Coronary artery (tissue), 2 donors: ENCODE measurements at regions not wholly inside any gene's neighbourhood (a gene's known extent, or its start where the extent isn't known, plus 50 kb on each side); places are given as distances from the start of the nearest gene placed in this dataset.

ENCODE experiments used
- DNase-seq: peaks from one replicate; pipeline ENCODE4 v3.0.0-alpha.2; 2017; ENCODE audit warnings: low spot score
- H3K27ac ChIP-seq, 2 donors: fragments of 200-600 bp; sonication (generic); one replicate each; pipeline ENCODE4 v1.5.1; 2016 to 2019
- H3K4me3 ChIP-seq: fragments of 200-600 bp; sonication (generic); 2 replicates; pipeline ENCODE4 v1.5.1; 2016; ENCODE audit warnings: mild to moderate bottlenecking, moderate library complexity
- TF ChIP-seq, protein P1 (sequence below): fragments of 200-600 bp; sonication (generic); IDR thresholded peaks from one replicate; pipeline ENCODE4 v1.5.1; 2019; ENCODE audit warnings: antibody characterized with exemption

DNA sequence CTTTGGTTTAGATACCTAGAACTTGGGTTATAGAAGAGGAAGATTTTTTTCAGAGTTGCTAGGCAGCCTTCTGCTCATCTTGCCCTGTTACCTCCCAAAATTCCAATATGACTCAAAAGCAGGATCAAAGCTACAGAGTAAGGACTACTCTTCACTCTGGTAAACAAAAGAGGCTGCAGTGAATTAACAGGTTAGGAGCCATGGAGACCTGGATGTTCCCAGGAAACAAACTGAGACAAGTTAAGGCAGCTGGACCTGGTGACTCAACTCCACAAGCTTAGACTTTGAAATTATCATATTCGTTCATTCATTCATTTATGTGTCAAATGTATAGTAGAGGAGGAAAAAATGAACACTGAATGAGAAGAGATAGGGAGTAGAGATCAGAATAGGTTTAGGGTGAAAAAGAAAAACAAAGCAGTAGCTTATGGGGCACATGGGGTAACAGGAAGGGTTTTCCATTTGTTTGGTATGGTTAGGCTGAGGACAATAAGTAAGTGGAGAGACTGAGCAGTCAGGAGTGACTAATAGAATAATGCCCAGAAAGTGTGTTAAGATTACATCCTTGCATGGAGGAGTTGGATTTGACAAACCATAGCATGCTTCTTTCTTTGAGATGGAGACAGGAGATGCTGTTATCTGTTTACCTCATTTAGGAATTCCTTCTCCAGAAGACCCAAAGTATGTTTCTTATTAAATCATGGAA lies 464.0 kb upstream of the ZNF608 start:
- no peak overlapping the region for H3K4me3 ChIP-seq
- no peak for DNase-seq
- no peak overlapping the region for H3K27ac ChIP-seq
- TF ChIP-seq, protein P1, sequence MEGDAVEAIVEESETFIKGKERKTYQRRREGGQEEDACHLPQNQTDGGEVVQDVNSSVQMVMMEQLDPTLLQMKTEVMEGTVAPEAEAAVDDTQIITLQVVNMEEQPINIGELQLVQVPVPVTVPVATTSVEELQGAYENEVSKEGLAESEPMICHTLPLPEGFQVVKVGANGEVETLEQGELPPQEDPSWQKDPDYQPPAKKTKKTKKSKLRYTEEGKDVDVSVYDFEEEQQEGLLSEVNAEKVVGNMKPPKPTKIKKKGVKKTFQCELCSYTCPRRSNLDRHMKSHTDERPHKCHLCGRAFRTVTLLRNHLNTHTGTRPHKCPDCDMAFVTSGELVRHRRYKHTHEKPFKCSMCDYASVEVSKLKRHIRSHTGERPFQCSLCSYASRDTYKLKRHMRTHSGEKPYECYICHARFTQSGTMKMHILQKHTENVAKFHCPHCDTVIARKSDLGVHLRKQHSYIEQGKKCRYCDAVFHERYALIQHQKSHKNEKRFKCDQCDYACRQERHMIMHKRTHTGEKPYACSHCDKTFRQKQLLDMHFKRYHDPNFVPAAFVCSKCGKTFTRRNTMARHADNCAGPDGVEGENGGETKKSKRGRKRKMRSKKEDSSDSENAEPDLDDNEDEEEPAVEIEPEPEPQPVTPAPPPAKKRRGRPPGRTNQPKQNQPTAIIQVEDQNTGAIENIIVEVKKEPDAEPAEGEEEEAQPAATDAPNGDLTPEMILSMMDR: no peak

DNA sequence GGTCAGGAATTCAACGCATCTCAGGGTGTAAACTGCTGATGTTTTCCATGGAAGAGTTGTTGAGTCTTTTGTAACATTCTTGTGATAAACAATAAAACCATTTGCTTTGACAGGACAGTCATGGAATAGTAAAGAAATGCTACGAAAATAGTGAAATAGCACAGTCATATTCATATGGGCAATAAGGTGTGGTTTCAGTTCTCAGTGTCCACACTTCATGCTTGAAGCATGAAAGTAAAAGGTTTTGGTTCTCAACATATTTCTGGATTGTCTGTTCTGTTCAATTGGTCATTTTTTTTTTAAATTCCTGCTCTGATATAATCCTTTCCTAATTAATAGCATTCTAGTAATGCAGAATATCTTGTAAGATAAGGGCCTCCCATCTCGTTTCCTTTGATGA lies 467.6 kb upstream of the ZNF608 start:
- H3K27ac ChIP-seq: no peak overlapping the region
- no peak overlapping the region for H3K4me3 ChIP-seq
- TF ChIP-seq, protein P1: no peak
- DNase-seq: no peak

GRCh38 chr5:125215593-125215992 lies 469.2 kb upstream of the ZNF608 start:
- no peak for DNase-seq
- TF ChIP-seq, protein P1: no peak
- H3K4me3 ChIP-seq: no peak overlapping the region
- H3K27ac ChIP-seq: no peak overlapping the region

GRCh38 chr5:125219710-125220109 lies 473.3 kb upstream of the ZNF608 start:
- H3K27ac ChIP-seq: no peak overlapping the region
- no peak overlapping the region for H3K4me3 ChIP-seq
- TF ChIP-seq, protein P1: no peak
- DNase-seq: no peak

DNA sequence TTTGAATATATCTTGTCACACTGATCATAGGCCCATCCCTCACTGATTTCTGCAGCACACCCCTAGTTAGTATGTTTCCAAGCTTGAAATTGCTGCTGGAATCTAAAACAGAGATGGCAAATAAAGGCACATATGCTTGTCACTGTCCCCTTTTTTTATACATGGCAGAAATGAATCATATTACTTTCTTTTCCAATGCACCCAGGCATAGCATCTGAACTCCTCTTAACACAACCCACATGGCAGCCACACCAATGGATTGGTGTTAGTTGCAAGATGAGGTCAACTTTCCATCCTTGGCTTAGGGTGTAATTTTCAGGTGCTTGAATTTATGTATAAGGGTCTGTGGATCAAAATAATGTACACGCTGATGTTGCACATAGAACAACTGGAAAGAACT lies 473.8 kb upstream of the ZNF608 start:
- Histone ChIP-seq H3K27ac (no peak overlapping the region), H3K4me3 (no peak overlapping the region)
- DNase-seq: no peak
- TF ChIP-seq, protein P1: no peak

DNA sequence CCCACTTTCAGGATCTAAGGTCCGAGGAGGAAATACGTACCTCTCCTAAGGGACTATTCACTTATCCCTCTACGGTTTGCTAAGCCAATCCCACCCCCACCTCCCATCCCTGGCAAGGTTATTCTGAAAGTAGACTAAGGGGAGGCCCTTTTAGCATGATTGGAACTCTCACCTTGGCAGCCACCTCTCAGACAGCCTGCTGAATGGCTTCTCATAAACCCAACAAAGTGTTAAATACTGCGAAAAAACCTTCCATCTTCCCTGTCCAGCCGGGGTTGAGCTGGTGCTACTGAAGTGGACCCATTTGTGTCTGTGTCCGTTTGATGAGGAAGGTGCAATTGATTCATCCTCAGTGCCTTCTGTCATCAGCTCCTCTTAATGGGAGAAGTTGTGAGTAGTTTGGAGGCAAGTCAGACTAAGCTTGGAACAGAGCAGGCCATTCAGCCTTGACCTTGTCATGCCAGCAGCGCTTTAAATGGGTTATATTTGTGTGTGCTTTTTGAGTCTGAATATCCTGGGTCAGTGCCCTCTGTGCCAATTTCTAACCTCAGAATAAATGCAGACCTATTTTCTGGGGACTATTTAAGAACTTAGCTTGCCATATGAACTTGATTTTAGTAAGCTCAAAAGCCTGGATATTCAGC lies 476.3 kb upstream of the ZNF608 start:
- TF ChIP-seq, protein P1: no peak
- Histone ChIP-seq H3K27ac (no peak overlapping the region), H3K4me3 (no peak overlapping the region)
- DNase-seq: no peak

DNA sequence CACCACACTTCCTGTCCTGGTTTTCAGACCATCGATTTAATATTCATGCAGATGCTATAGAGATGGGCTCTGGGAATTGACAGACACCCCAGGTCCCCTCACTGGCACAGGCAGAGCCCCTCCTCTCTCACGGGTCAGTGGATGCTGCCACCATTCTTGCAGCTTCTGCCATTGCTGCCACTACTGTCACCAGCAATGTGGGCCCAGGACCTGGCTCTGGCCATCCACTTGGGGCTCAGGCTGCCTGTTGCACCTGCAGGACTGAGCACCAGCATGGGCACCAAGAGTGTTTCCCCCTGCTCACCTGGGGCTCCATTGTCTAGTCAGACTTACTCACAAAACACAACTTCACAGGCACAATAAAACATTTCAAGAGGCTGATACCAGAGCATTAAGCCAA lies 479.0 kb upstream of the ZNF608 start:
- no peak overlapping the region for H3K27ac ChIP-seq
- DNase-seq: no peak
- no peak overlapping the region for H3K4me3 ChIP-seq
- TF ChIP-seq, protein P1: no peak
